Chondrocyte (in vitro differentiated cells): ENCODE measurements at regions not wholly inside any gene's neighbourhood (a gene's known extent, or its start where the extent isn't known, plus 50 kb on each side); places are given as distances from the start of the nearest gene placed in this dataset.

ENCODE experiments used
- DNase-seq: peaks from one replicate; pipeline ENCODE4 v3.0.0; 2021; ENCODE audit warnings: mixed read lengths, low spot score
- H3K27ac Mint-ChIP-seq: one replicate; pipeline ENCODE4 v1.8.0; 2021; ENCODE audit warnings: mild to moderate bottlenecking, moderate library complexity, mixed read lengths; ENCODE audit not compliant: unreplicated experiment
- H3K27me3 Mint-ChIP-seq: 2 replicates; pipeline ENCODE4 v1.8.0; 2021; ENCODE audit warnings: low read depth, mixed read lengths
- H3K36me3 Mint-ChIP-seq: 2 replicates; pipeline ENCODE4 v1.8.0; 2021; ENCODE audit warnings: low read depth, mixed read lengths
- H3K4me1 Mint-ChIP-seq: 2 replicates; pipeline ENCODE4 v1.8.0; 2021; ENCODE audit warnings: low read depth, mild to moderate bottlenecking, mixed read lengths
- H3K4me3 Mint-ChIP-seq: one replicate; pipeline ENCODE4 v1.8.0; 2021; ENCODE audit warnings: mild to moderate bottlenecking, moderate library complexity, mixed read lengths; ENCODE audit not compliant: unreplicated experiment
- H3K9me3 Mint-ChIP-seq: 2 replicates; pipeline ENCODE4 v1.8.0; 2021; ENCODE audit warnings: low read depth, mixed read lengths
- TF ChIP-seq, protein P1 (sequence below): fragments of 200-600 bp; sonication (generic); IDR thresholded peaks from 2 replicates; pipeline ENCODE4 v1.5.0; 2021; ENCODE audit warnings: antibody characterized with exemption, mild to moderate bottlenecking, moderate library complexity

DNA sequence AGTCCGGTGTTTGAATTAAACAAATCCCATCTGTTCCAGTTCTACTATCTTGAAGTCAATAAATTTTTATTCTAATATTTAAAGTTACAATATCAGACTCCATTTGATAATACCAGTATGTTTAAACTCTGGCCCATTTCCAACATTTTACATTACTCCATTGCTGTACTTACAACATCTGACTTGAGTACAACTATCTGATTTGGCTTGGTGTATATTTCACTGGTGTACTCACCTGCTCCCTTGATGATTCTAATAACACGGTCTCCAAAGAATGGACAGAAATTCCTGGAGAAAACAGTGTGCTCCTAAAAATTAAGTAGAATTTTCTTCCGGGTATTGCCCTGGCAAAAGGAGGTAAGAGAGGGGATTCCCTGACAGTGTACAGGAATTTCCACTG lies 680.5 kb upstream of the ADAMTS5 start:
- DNase-seq = no peak
- no peak overlapping the region for H3K27ac Mint-ChIP-seq
- peaks cover 27% of the 10 kb centered on the region for H3K4me1 Mint-ChIP-seq
- no peaks in the 10 kb centered on the region for H3K9me3 Mint-ChIP-seq
- no peaks in the 10 kb centered on the region for H3K36me3 Mint-ChIP-seq
- no peaks in the 10 kb centered on the region for H3K27me3 Mint-ChIP-seq
- no peak overlapping the region for H3K4me3 Mint-ChIP-seq
- TF ChIP-seq, protein P1, sequence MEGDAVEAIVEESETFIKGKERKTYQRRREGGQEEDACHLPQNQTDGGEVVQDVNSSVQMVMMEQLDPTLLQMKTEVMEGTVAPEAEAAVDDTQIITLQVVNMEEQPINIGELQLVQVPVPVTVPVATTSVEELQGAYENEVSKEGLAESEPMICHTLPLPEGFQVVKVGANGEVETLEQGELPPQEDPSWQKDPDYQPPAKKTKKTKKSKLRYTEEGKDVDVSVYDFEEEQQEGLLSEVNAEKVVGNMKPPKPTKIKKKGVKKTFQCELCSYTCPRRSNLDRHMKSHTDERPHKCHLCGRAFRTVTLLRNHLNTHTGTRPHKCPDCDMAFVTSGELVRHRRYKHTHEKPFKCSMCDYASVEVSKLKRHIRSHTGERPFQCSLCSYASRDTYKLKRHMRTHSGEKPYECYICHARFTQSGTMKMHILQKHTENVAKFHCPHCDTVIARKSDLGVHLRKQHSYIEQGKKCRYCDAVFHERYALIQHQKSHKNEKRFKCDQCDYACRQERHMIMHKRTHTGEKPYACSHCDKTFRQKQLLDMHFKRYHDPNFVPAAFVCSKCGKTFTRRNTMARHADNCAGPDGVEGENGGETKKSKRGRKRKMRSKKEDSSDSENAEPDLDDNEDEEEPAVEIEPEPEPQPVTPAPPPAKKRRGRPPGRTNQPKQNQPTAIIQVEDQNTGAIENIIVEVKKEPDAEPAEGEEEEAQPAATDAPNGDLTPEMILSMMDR = no peak

DNA sequence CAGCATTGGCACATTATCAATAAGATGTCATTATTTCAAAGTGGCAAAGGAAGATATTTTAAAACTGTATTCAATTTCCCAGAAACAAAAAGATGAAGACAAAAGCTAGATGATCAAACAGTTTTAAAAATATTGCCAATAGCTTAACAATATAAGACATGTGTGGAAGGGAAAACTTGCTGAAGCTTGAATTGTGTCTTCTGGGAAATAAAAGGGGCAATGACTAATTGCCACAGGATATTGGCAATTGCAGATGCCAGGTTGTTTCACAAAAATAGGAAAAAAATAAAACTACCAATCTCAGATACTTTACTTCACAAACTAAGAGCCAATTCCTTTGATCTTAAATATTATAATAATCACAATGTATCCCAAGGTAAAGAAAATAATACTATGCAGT lies 679.8 kb upstream of the ADAMTS5 start:
- TF ChIP-seq, protein P1 = no peak
- no peak for DNase-seq
- H3K27ac Mint-ChIP-seq = no peak overlapping the region
- no peaks in the 10 kb centered on the region for H3K27me3 Mint-ChIP-seq
- H3K9me3 Mint-ChIP-seq = no peaks in the 10 kb centered on the region
- H3K4me3 Mint-ChIP-seq = no peak overlapping the region
- no peaks in the 10 kb centered on the region for H3K36me3 Mint-ChIP-seq
- H3K4me1 Mint-ChIP-seq = peaks cover 27% of the 10 kb centered on the region

GRCh38 chr21:27646056-27646455 lies 679.2 kb upstream of the ADAMTS5 start:
- H3K4me3 Mint-ChIP-seq = no peak overlapping the region
- no peaks in the 10 kb centered on the region for H3K27me3 Mint-ChIP-seq
- DNase-seq = no peak
- no peaks in the 10 kb centered on the region for H3K36me3 Mint-ChIP-seq
- H3K4me1 Mint-ChIP-seq = peaks cover 27% of the 10 kb centered on the region
- H3K27ac Mint-ChIP-seq = no peak overlapping the region
- TF ChIP-seq, protein P1 = no peak
- H3K9me3 Mint-ChIP-seq = peaks cover under 1% of the 10 kb centered on the region

GRCh38 chr21:27645285-27645684 lies 678.4 kb upstream of the ADAMTS5 start:
- Mint-ChIP-seq H3K27me3 (no peaks in the 10 kb centered on the region), H3K4me3 (no peak overlapping the region), H3K36me3 (no peaks in the 10 kb centered on the region), H3K9me3 (peaks cover 2% of the 10 kb centered on the region), H3K27ac (no peak overlapping the region), H3K4me1 (peaks cover 27% of the 10 kb centered on the region)
- TF ChIP-seq, protein P1 = no peak
- no peak for DNase-seq

DNA sequence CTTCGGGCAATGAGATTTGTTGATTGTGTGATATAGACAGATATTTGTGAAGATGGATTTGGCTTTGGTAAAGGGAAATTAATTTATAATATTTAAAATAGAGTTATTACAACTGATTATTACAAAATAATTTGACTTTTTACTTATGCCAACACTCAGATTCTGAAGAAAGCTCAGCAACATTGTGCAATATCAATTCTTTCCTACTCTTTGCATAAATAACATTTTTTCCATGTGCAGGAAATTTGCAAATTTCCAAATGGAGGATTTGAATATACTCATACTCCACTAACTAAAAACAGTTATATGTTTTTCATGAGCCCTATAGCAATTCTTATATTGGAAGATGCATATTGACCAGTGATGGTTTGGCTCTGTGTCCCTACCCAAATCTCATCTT lies 676.4 kb upstream of the ADAMTS5 start:
- Mint-ChIP-seq H3K27ac (no peak overlapping the region), H3K4me1 (peaks cover 10% of the 10 kb centered on the region), H3K36me3 (no peaks in the 10 kb centered on the region), H3K27me3 (no peaks in the 10 kb centered on the region), H3K9me3 (peaks cover 5% of the 10 kb centered on the region), H3K4me3 (no peak overlapping the region)
- DNase-seq = no peak
- TF ChIP-seq, protein P1 = no peak
